ENCODE measurements at regions not wholly inside any gene's neighbourhood (a gene's known extent, or its start where the extent isn't known, plus 50 kb on each side); places are given as distances from the start of the nearest gene placed in this dataset.
"Not testable (repeated sequence)": the region's sequence is repeated elsewhere in the genome, so short reads cannot be mapped to it uniquely, and the experiment has no call there.

DNA sequence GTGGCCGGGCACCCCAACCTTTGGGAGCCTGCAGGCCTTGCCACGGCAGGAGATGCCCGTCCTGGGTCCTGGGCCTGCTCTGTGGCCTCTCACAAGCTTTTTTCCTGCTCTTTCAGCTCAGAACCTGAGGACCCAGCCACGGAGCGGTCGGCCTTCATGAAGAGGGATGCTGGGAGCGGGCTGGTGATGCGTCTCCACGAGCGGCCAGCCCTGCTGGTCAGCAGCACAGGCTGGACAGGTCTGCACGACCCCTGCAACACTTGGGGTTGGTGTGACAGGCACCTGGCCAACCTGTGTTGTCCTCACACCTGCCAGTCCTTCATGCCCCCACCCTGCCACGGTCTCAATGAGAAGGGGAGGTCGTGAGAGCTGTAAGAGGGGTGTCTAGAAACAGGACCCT lies 170.0 kb downstream of the ADRA2C start:
- no peak for DNase-seq
- H3K36me3 ChIP-seq, result no peaks in the 10 kb centered on the region
- intact Hi-C loops (cut with DNase I), result no loop called here
- no peak overlapping the region for H3K4me3 ChIP-seq
- H3K27me3 ChIP-seq, result peaks cover 0 to 9% (median 0%) of the 10 kb centered on the region in 4 donors
- H3K27ac ChIP-seq, result no peak overlapping the region
- 40% methylated on average over 2 of the region's 13 CpGs; no CpG with 5 or more reads in 1 of the 2 donors for WGBS, 2 donors
- H3K9me3 ChIP-seq, result no peaks in the 10 kb centered on the region
- TF ChIP-seq POLR2A (IDR thresholded peaks at IDR 0.05), result no peak
- TF ChIP-seq, protein P1, sequence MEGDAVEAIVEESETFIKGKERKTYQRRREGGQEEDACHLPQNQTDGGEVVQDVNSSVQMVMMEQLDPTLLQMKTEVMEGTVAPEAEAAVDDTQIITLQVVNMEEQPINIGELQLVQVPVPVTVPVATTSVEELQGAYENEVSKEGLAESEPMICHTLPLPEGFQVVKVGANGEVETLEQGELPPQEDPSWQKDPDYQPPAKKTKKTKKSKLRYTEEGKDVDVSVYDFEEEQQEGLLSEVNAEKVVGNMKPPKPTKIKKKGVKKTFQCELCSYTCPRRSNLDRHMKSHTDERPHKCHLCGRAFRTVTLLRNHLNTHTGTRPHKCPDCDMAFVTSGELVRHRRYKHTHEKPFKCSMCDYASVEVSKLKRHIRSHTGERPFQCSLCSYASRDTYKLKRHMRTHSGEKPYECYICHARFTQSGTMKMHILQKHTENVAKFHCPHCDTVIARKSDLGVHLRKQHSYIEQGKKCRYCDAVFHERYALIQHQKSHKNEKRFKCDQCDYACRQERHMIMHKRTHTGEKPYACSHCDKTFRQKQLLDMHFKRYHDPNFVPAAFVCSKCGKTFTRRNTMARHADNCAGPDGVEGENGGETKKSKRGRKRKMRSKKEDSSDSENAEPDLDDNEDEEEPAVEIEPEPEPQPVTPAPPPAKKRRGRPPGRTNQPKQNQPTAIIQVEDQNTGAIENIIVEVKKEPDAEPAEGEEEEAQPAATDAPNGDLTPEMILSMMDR (IDR thresholded peaks at IDR 0.05), result no peak
- peaks cover 0 to 6% (median 0%) of the 10 kb centered on the region in 3 donors for H3K4me1 ChIP-seq

DNA sequence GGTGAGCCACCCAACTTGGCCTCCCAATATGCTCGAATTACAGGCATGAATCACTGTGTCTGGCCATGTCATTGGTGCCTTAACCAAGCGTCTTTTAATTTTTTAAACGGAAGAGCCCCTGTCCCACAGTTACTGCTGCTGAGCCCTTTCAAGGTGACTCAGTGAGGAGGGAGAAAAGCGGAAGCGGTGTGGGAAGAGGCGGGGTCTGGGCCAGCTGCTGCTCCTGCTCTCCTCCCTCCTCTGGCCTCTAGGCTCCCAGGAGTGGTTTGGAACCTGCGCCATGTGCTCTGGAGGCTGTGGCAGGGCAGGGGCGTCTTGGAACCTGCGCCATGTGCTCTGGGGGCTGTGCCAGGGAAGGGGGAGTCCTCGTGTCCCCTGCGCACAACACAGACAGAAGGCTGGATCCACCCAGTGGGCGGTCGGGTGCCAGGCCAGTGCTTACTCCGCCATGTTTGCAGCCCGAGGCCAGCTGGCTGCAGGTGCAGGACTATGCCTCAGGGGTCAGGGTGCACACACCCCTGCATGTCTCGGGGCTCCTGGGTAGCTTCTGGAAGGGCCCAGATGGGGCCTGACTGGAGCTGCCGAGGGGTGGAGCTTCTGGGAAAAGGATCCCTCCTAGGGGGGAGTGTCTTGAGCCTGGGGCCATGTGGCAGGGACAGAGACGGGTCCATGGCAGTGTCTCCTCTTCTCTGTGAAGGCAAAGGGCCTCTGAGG lies 171.8 kb downstream of the ADRA2C start:
- H3K9me3 ChIP-seq; DNase-seq; H3K36me3 ChIP-seq; H3K4me3 ChIP-seq; intact Hi-C loops (cut with DNase I); H3K27ac ChIP-seq: not testable (repeated sequence)
- peaks cover 0 to 14% (median 0%) of the 10 kb centered on the region in 4 donors for H3K27me3 ChIP-seq
- H3K4me1 ChIP-seq, result peaks cover 0 to 16% (median 0%) of the 10 kb centered on the region in 3 donors
- WGBS, 2 donors, result 49 to 89% methylated on average over 2 to 3 of the region's 18 CpGs

DNA sequence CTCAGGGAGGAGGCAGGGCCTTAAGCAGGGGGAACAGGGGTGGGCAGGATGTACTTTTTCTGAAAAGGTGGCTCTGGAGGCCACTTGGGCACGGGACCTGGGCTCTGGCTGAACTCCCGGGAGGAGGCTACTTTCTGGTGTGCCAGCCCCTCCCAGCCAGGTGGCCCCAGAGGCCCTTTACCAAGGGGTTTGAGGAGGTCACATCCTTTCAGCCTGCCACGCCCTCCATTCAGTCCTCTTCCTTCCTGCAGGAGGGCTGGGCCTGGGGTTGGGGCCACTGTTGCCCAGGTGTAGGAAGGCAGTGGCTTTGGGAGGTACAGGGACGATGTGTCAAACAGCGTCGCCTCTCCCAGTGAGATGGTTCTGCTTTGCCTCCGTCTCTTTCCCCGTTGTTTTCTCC lies 172.5 kb downstream of the ADRA2C start:
- intact Hi-C loops (cut with DNase I); DNase-seq; H3K27ac ChIP-seq; H3K36me3 ChIP-seq; H3K4me3 ChIP-seq; H3K9me3 ChIP-seq: not testable (repeated sequence)
- 74 to 78% methylated on average over 6 to 7 of the region's 8 CpGs for WGBS, 2 donors
- peaks cover 0 to 18% (median 0%) of the 10 kb centered on the region in 4 donors for H3K27me3 ChIP-seq
- peaks cover 0 to 16% (median 0%) of the 10 kb centered on the region in 3 donors for H3K4me1 ChIP-seq

DNA sequence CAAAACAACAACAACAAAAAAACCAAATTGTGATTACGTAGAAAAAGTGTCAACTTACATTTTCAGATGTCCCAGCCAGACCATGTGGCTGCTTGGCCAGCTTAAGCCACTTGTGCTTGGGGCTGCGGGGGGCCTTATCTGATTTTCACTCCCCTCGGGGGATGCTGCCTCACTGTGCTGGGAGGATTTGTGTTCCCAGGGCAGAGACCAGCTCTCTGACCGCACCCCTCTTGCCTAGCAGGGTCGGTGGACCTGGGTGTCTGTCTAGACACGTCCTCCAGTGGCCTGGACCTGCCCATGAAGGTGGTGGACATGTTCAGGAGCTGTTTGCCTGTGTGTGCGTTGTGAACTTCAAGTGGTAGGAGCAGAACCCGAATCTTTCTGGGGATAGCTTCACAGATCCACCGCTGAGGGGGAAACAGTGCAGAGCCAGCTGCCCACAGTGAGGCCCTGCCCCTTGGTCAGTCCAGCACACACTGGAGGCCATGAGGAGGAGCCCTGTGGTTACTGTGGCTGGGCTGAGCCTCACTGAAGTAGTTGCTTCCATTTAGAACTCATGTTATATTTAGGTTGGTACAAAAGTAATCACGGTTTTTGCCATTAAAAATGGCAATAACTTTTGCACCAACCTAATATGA lies 173.9 kb downstream of the ADRA2C start:
- H3K27ac ChIP-seq; H3K4me3 ChIP-seq; intact Hi-C loops (cut with DNase I); DNase-seq; H3K9me3 ChIP-seq; H3K36me3 ChIP-seq: not testable (repeated sequence)
- peaks cover 0 to 18% (median 0%) of the 10 kb centered on the region in 4 donors for H3K27me3 ChIP-seq
- 52 to 72% methylated on average over 3 of the region's 10 CpGs for WGBS, 2 donors
- H3K4me1 ChIP-seq, result peaks cover 0 to 16% (median 0%) of the 10 kb centered on the region in 3 donors

DNA sequence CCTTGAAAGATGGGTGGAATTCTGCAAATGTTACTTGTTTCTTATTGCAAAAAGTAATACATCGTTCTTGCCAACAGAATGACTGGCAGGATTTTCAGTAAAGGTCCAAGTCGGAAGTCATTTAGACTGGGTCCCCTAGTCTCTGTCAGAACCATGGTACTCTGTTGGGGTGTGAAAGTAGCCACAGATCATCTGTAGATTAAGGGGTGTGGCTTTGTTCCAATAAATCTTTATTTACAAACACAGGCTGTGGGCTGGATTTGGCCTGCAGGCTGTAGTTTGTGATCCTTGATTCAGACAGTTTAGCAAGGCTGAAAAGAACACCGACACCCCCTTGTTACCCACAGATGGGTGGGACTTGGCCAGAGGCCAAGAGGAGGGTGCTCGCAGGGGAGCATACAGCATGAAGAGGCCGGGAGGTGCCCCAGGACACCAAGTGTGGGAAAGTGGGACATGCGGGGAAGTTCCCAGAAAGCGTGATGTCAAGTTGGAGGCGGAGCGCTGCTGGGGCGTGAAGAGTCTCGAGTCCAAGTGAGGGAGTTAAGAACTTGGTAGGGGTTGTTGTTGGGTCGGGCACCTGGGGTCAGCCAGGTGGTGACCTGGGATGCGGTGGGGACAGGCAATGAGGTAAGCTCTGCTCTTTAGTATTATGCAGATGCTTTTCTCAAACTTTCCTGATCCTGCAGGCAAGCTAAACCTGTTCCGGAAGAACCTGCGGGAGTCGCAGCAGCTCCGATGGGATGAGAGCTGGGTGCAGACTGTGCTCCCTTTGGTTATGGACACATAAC lies 175.7 kb downstream of the ADRA2C start:
- 58 to 60% methylated on average over 12 to 14 of the region's 17 CpGs for WGBS, 2 donors
- intact Hi-C loops (cut with DNase I); H3K27me3 ChIP-seq; H3K4me3 ChIP-seq; DNase-seq; H3K27ac ChIP-seq; H3K9me3 ChIP-seq: not testable (repeated sequence)
- Histone ChIP-seq H3K4me1 (peaks cover 0 to 16% (median 0%) of the 10 kb centered on the region in 3 donors), H3K36me3 (peaks cover 0 to 12% (median 0%) of the 10 kb centered on the region in 3 donors)

DNA sequence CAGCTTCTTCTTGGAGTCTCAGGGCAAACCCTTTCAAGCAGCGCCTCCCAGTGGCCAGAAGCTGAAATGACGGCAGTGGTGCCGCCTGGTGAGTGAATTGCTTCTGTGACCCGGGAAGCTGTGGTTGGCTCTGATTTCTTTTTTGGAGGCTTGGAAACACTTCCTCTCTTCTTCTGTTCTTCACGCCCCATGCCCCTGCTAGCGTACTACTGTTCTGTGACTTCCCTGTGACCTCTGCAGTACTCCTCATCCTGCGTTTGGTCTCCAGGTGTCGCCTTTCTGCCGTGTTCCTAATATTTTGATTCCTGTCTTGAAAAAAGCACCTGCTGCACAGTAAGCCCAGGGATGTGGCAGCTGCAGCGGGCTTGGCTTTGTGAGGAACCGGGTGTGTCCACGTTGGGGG lies 176.4 kb downstream of the ADRA2C start:
- TF ChIP-seq, protein P1 (IDR thresholded peaks at IDR 0.05), result peak in 5 of 6 experiments; percentile 49 to 82 (median 60)
- H3K27ac ChIP-seq; DNase-seq; H3K27me3 ChIP-seq; intact Hi-C loops (cut with DNase I); H3K9me3 ChIP-seq; H3K4me3 ChIP-seq: not testable (repeated sequence)
- 2 to 5% methylated on average over 9 to 11 of the region's 12 CpGs for WGBS, 2 donors
- H3K4me1 ChIP-seq, result peaks cover 0 to 16% (median 0%) of the 10 kb centered on the region in 3 donors
- H3K36me3 ChIP-seq, result peaks cover 0 to 18% (median 0%) of the 10 kb centered on the region in 3 donors

DNA sequence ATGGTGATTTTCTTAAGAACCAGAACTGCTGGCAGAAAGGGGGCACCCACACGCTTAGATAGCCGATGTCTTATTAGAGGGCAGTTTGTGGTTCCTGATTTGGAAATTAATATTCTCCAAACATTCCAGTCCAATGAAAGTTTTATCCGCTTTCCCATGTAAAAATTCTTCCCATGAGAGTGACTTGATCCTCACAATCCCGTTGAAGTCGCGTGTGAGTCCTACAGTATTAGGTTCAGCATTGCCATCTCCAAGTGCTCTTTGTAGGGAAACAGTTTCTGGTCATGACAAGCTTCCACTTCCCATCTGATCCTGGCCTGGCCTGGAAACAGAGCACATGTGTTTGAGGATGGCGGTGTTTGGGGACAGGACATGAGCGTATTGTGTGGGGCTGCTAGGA lies 176.9 kb downstream of the ADRA2C start:
- H3K4me3 ChIP-seq; H3K27ac ChIP-seq; H3K9me3 ChIP-seq; intact Hi-C loops (cut with DNase I); DNase-seq; H3K27me3 ChIP-seq: not testable (repeated sequence)
- Histone ChIP-seq H3K36me3 (peaks cover 0 to 23% (median 0%) of the 10 kb centered on the region in 3 donors), H3K4me1 (peaks cover 0 to 16% (median 0%) of the 10 kb centered on the region in 3 donors)
- 66 to 76% methylated on average over 8 of the region's 8 CpGs for WGBS, 2 donors
